HFF-Myc (cell line): ENCODE measurements at regions not wholly inside any gene's neighbourhood (a gene's known extent, or its start where the extent isn't known, plus 50 kb on each side); places are given as distances from the start of the nearest gene placed in this dataset.

Experiments
- DNase-seq: peaks from one replicate; pipeline ENCODE4 v3.0.0-alpha.2; 2011; ENCODE audit warnings: low read depth; ENCODE audit errors: extremely low read depth
- H3K4me3 ChIP-seq: replicated peaks from 2 replicates; pipeline ENCODE4 v1.5.1; 2011; ENCODE audit warnings: low read depth, mild to moderate bottlenecking, control low read depth, low read length
- CTCF ChIP-seq: IDR thresholded peaks from 2 replicates; pipeline ENCODE4 v1.5.1; 2012; ENCODE audit warnings: mild to moderate bottlenecking, low read depth, low read length, control low read depth; ENCODE audit errors: missing control alignments

GRCh38 chr11:114815761-114816160 is 137.4 kb downstream of the NXPE2 start:
- DNase-seq, result no peak
- no peak overlapping the region for H3K4me3 ChIP-seq
- TF ChIP-seq CTCF, result no peak

GRCh38 chr11:114816791-114817190 is 138.5 kb downstream of the NXPE2 start:
- TF ChIP-seq CTCF, result no peak
- DNase-seq, result no peak

GRCh38 chr11:114818382-114818781 is 140.1 kb downstream of the NXPE2 start:
- TF ChIP-seq CTCF, result no peak
- no peak overlapping the region for H3K4me3 ChIP-seq
- DNase-seq, result no peak

More at GRCh38 chr11:114816791-114817190, 138.5 kb downstream of the NXPE2 start:
- no peak overlapping the region for H3K4me3 ChIP-seq

GRCh38 chr11:114819028-114819427 is 140.7 kb downstream of the NXPE2 start:
- H3K4me3 ChIP-seq, result no peak overlapping the region
- DNase-seq, result no peak
- TF ChIP-seq CTCF, result no peak

- no peak for DNase-seq
- no peak overlapping the region for H3K4me3 ChIP-seq
- TF ChIP-seq CTCF, result no peak
Measured at GRCh38 chr11:114820621-114821020, 142.3 kb downstream of the NXPE2 start.

- H3K4me3 ChIP-seq, result no peak overlapping the region
- DNase-seq, result no peak
- no peak for TF ChIP-seq CTCF
Measured at GRCh38 chr11:114821621-114822412, 143.5 kb downstream of the NXPE2 start.
